H9 (cell line): ENCODE measurements at regions not wholly inside any gene's neighbourhood (a gene's known extent, or its start where the extent isn't known, plus 50 kb on each side); places are given as distances from the start of the nearest gene placed in this dataset.
A peak's percentile ranks its signal among the peaks of the same experiment; 100 is the strongest.
"Not testable (repeated sequence)": the region's sequence is repeated elsewhere in the genome, so short reads cannot be mapped to it uniquely, and the experiment has no call there.

ENCODE experiments used
- DNase-seq: peaks from one replicate; pipeline ENCODE4 v3.0.0-alpha.2; 2017
- H2AFZ ChIP-seq: one replicate; pipeline ENCODE4 v1.6.1; 2013; ENCODE audit warnings: mild to moderate bottlenecking, low read length, control low read depth, moderate library complexity
- H2AK5ac ChIP-seq: 2 replicates; pipeline ENCODE4 v1.6.1; 2013; ENCODE audit warnings: low read length, control low read depth, mixed read lengths; ENCODE audit not compliant: insufficient read length
- H2BK120ac ChIP-seq: one replicate; pipeline ENCODE4 v1.6.1; 2013; ENCODE audit warnings: low read depth, mild to moderate bottlenecking, low read length, control low read depth, inconsistent platforms; ENCODE audit not compliant: poor library complexity, severe bottlenecking
- H2BK12ac ChIP-seq: 2 replicates; pipeline ENCODE4 v1.6.1; 2013; ENCODE audit warnings: low read length, control low read depth, mixed read lengths, low read depth; ENCODE audit not compliant: insufficient read length
- H2BK15ac ChIP-seq: 2 replicates; pipeline ENCODE4 v1.6.1; 2013; ENCODE audit warnings: low read depth, low read length, control low read depth
- H2BK20ac ChIP-seq: one replicate; pipeline ENCODE4 v1.6.1; 2013; ENCODE audit warnings: low read depth, mild to moderate bottlenecking, low read length, control low read depth, inconsistent platforms; ENCODE audit not compliant: poor library complexity, severe bottlenecking
- H2BK5ac ChIP-seq: 2 replicates; pipeline ENCODE4 v1.6.1; 2013; ENCODE audit warnings: low read length, control low read depth, mixed read lengths; ENCODE audit not compliant: insufficient read length
- H3K14ac ChIP-seq: 2 replicates; pipeline ENCODE4 v1.6.1; 2013; ENCODE audit warnings: low read length, control low read depth; ENCODE audit not compliant: insufficient read depth
- H3K18ac ChIP-seq: 2 replicates; pipeline ENCODE4 v1.6.1; 2013; ENCODE audit warnings: low read depth, mild to moderate bottlenecking, mixed read lengths, low read length, control low read depth; ENCODE audit not compliant: insufficient read length
- H3K23ac ChIP-seq: 2 replicates; pipeline ENCODE4 v1.6.1; 2013; ENCODE audit warnings: low read length, control low read depth, mixed read lengths, low read depth; ENCODE audit not compliant: insufficient read length
- H3K23me2 ChIP-seq: 2 replicates; pipeline ENCODE4 v1.6.1; 2013; ENCODE audit warnings: low read depth, mild to moderate bottlenecking, mixed read lengths, low read length, control low read depth; ENCODE audit not compliant: insufficient read length, poor library complexity, severe bottlenecking
- H3K27ac ChIP-seq: 2 replicates; pipeline ENCODE4 v1.5.1; 2013; ENCODE audit warnings: low read length, control low read depth, mixed read lengths, low read depth; ENCODE audit not compliant: insufficient read length
- H3K27me3 ChIP-seq: 2 replicates; pipeline ENCODE4 v1.6.1; 2013; ENCODE audit warnings: low read length, control low read depth, inconsistent platforms; ENCODE audit not compliant: insufficient read depth
- H3K4ac ChIP-seq: 2 replicates; pipeline ENCODE4 v1.6.1; 2013; ENCODE audit warnings: low read depth, mild to moderate bottlenecking, control low read depth, inconsistent platforms, low read length, moderate library complexity
- H3K4me1 ChIP-seq: 2 replicates; pipeline ENCODE4 v1.6.1; 2013; ENCODE audit warnings: low read length, control low read depth, inconsistent platforms; ENCODE audit not compliant: insufficient read depth
- H3K4me2 ChIP-seq: 2 replicates; pipeline ENCODE4 v1.6.1; 2013; ENCODE audit warnings: low read length, control low read depth, mixed read lengths; ENCODE audit not compliant: insufficient read length, insufficient read depth
- H3K56ac ChIP-seq: 2 replicates; pipeline ENCODE4 v1.6.1; 2013; ENCODE audit warnings: low read depth, mild to moderate bottlenecking, mixed read lengths, low read length, control low read depth; ENCODE audit not compliant: insufficient read length
- H3K79me1 ChIP-seq: 2 replicates; pipeline ENCODE4 v1.6.1; 2013; ENCODE audit warnings: low read depth, mild to moderate bottlenecking, moderate library complexity, low read length, control low read depth, inconsistent platforms; ENCODE audit not compliant: insufficient read depth, poor library complexity, severe bottlenecking
- H3K79me2 ChIP-seq: 2 replicates; pipeline ENCODE4 v1.6.1; 2013; ENCODE audit warnings: low read length, control low read depth, inconsistent platforms; ENCODE audit not compliant: insufficient read depth
- H3K9ac ChIP-seq: 2 replicates; pipeline ENCODE4 v1.6.1; 2013; ENCODE audit warnings: low read length, control low read depth, mixed read lengths; ENCODE audit not compliant: insufficient read length; ENCODE audit errors: extremely low read depth
- H3K9me3 ChIP-seq: one replicate; pipeline ENCODE4 v1.6.1; 2013; ENCODE audit warnings: low read depth, low read length, inconsistent platforms; ENCODE audit not compliant: control insufficient read depth
- H3T11ph ChIP-seq: one replicate; pipeline ENCODE4 v1.6.1; 2013; ENCODE audit warnings: mild to moderate bottlenecking, low read length, control low read depth, inconsistent platforms
- H4K20me1 ChIP-seq: one replicate; pipeline ENCODE4 v1.6.1; 2013; ENCODE audit not compliant: control insufficient read depth, insufficient read length, insufficient read depth
- H4K5ac ChIP-seq: 2 replicates; pipeline ENCODE4 v1.6.1; 2013; ENCODE audit warnings: low read depth, mild to moderate bottlenecking, mixed read lengths, low read length, control low read depth; ENCODE audit not compliant: insufficient read length
- H4K8ac ChIP-seq: replicated peaks from 2 replicates; pipeline ENCODE4 v1.6.1; 2013; ENCODE audit warnings: low read length, control low read depth, mixed read lengths, low read depth; ENCODE audit not compliant: insufficient read length
- H4K91ac ChIP-seq: 2 replicates; pipeline ENCODE4 v1.6.1; 2013; ENCODE audit warnings: low read depth, mild to moderate bottlenecking, moderate library complexity, mixed read lengths, low read length, control low read depth; ENCODE audit not compliant: insufficient read length
- H3K27ac Mint-ChIP-seq, 3 experiments: 2 replicates in 2 of 3; 3 replicates in 1 of 3; pipeline ENCODE4 v1.8.0; 2020 to 2021; ENCODE audit warnings: mixed read lengths in 3 of 3, mild to moderate bottlenecking in 1 of 3, moderate library complexity in 1 of 3
- H3K27me3 Mint-ChIP-seq: 2 replicates; pipeline ENCODE4 v1.8.0; 2021; ENCODE audit warnings: low read depth, mild to moderate bottlenecking, moderate library complexity, mixed read lengths
- H3K36me3 Mint-ChIP-seq, 3 experiments: 2 replicates in 2 of 3; 3 replicates in 1 of 3; pipeline ENCODE4 v1.8.0; 2020 to 2021; ENCODE audit warnings: low read depth in 3 of 3, mixed read lengths in 3 of 3; ENCODE audit not compliant: insufficient read depth in 1 of 3
- H3K4me1 Mint-ChIP-seq, 2 experiments: 2 replicates each; pipeline ENCODE4 v1.8.0; 2020; ENCODE audit warnings: mixed read lengths in 2 of 2
- H3K4me3 Mint-ChIP-seq, 2 experiments: 2 replicates in 1 of 2; 3 replicates in 1 of 2; pipeline ENCODE4 v1.8.0; 2020 to 2021; ENCODE audit warnings: mild to moderate bottlenecking in 2 of 2, mixed read lengths in 2 of 2, moderate library complexity in 1 of 2
- H3K9me3 Mint-ChIP-seq, 2 experiments: 2 replicates in 1 of 2; 3 replicates in 1 of 2; pipeline ENCODE4 v1.8.0; 2020; ENCODE audit warnings: mild to moderate bottlenecking in 2 of 2, mixed read lengths in 2 of 2, moderate library complexity in 1 of 2
- WGBS: extraction: QIAGEN DNeasy Blood & Tissue Kit; methylation state at CpG from one replicate; pipeline ENCODE4 v1.1.7; 2013; ENCODE audit warnings: missing lambda C conversion rate, low lambda C conversion rate, mixed read lengths; ENCODE audit not compliant: insufficient read length; ENCODE audit errors: extremely low coverage; 5-methylcytosine and 5-hydroxymethylcytosine counted together

- no CpG with 5 or more reads among the region's 4 CpGs for WGBS
- not testable (repeated sequence) for H2BK120ac ChIP-seq, H2BK12ac ChIP-seq, H3K4me1 ChIP-seq, H3K23ac ChIP-seq, H3K14ac ChIP-seq, H4K91ac ChIP-seq, H2BK20ac ChIP-seq, H3K79me2 ChIP-seq, H4K20me1 ChIP-seq, DNase-seq, H3T11ph ChIP-seq, H4K8ac ChIP-seq, H2AFZ ChIP-seq, H3K4me3 Mint-ChIP-seq, H3K27me3 Mint-ChIP-seq, H3K56ac ChIP-seq, H3K27me3 ChIP-seq, H3K9ac ChIP-seq, H3K27ac ChIP-seq, H3K4ac ChIP-seq, H3K18ac ChIP-seq, H3K9me3 ChIP-seq, H2BK15ac ChIP-seq, H3K36me3 Mint-ChIP-seq, H3K4me2 ChIP-seq, H3K9me3 Mint-ChIP-seq, H2BK5ac ChIP-seq, H2AK5ac ChIP-seq, H3K23me2 ChIP-seq, H4K5ac ChIP-seq, H3K79me1 ChIP-seq
- H3K27ac Mint-ChIP-seq, result peak overlapping the region in 1 of 3 experiments; percentile 22; a peak in 2 of 7 replicates
- peaks cover 12% of the 10 kb centered on the region in 2 experiments for H3K4me1 Mint-ChIP-seq
Observed at GRCh38 chr1:85523061-85523460, 57.5 kb upstream of the CCN1 start.

GRCh38 chr1:85524281-85524886, 56.2 kb upstream of the CCN1 start:
- WGBS, result no CpG with 5 or more reads among the region's 3 CpGs
- not testable (repeated sequence) for H3K27me3 ChIP-seq, H2BK120ac ChIP-seq, H3K36me3 Mint-ChIP-seq, H4K20me1 ChIP-seq, H2BK20ac ChIP-seq, H3K9ac ChIP-seq, H3K4ac ChIP-seq, DNase-seq, H3K27ac Mint-ChIP-seq, H3K56ac ChIP-seq, H3K4me3 Mint-ChIP-seq, H2BK12ac ChIP-seq, H3K4me2 ChIP-seq, H2AFZ ChIP-seq, H3K14ac ChIP-seq, H3K4me1 ChIP-seq, H3K79me2 ChIP-seq, H3K23me2 ChIP-seq, H4K91ac ChIP-seq, H3T11ph ChIP-seq, H3K79me1 ChIP-seq, H3K18ac ChIP-seq, H3K27me3 Mint-ChIP-seq, H4K5ac ChIP-seq, H3K27ac ChIP-seq, H3K9me3 Mint-ChIP-seq, H2AK5ac ChIP-seq, H3K9me3 ChIP-seq, H3K23ac ChIP-seq, H2BK15ac ChIP-seq, H4K8ac ChIP-seq, H2BK5ac ChIP-seq
- peaks cover 12% of the 10 kb centered on the region in 2 experiments for H3K4me1 Mint-ChIP-seq
